ENCODE measurements at regions not wholly inside any gene's neighbourhood (a gene's known extent, or its start where the extent isn't known, plus 50 kb on each side); places are given as distances from the start of the nearest gene placed in this dataset.
"Not testable (repeated sequence)": the region's sequence is repeated elsewhere in the genome, so short reads cannot be mapped to it uniquely, and the experiment has no call there.

DNA sequence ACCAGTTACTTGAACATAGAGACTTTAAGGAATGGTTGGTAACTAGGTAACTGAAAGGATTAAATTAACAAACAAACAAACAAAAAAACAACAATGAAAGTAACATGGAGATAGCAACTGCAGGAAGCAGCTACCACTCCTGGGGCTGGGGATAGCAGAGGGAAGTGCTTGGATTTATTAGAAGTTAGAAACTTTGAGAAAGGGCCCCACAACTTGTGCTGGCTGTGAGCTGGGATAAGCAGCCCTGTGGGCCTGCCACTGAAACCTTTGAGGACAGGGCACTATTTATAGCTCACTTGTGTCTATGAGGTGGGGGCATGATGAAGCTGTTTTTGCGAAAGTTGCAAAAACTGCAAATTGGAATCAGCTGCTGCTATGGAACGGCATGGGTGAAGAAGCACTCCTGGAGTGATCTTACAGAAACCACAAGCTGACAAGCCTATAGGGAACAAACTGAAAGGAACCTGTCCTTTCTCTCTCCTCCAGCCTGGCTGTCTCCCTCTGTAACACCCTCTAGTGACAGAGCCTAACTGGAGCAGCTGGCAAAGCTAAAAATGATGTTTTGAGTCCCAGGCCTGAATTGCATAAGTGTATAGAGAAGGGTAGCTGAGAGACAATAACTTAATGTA is 91.4 kb upstream of the RANBP6 start:
- no peak for FAIRE-seq
- DNase-seq (ENCODE audit: insufficient read length, low spot score) = no peak
- TF ChIP-seq, protein P1, sequence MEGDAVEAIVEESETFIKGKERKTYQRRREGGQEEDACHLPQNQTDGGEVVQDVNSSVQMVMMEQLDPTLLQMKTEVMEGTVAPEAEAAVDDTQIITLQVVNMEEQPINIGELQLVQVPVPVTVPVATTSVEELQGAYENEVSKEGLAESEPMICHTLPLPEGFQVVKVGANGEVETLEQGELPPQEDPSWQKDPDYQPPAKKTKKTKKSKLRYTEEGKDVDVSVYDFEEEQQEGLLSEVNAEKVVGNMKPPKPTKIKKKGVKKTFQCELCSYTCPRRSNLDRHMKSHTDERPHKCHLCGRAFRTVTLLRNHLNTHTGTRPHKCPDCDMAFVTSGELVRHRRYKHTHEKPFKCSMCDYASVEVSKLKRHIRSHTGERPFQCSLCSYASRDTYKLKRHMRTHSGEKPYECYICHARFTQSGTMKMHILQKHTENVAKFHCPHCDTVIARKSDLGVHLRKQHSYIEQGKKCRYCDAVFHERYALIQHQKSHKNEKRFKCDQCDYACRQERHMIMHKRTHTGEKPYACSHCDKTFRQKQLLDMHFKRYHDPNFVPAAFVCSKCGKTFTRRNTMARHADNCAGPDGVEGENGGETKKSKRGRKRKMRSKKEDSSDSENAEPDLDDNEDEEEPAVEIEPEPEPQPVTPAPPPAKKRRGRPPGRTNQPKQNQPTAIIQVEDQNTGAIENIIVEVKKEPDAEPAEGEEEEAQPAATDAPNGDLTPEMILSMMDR (IDR thresholded peaks at IDR 0.05; ENCODE audit: insufficient read depth, missing control alignments) = peak; percentile 6

DNA sequence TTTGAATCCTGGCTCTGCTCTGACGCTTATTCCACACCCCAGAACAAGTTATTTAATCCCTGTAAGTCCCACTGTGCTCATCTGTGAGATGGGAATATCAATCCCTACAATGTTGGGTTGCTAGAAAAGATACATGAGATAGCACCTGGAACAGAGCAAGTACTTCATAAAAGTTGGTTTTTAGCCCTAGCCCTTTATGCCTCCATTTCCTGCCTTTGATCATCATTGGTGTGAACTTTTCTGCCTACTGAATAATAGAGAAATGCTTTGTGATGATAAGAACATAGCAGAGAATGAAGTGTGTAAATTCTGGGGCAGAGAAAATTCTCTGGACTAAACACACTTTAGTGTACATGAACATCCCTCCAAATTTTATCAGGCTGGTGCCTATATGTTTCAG is 90.3 kb upstream of the RANBP6 start:
- TF ChIP-seq, protein P1 (IDR thresholded peaks at IDR 0.05; ENCODE audit: insufficient read depth, missing control alignments) = no peak
- FAIRE-seq (no peak), DNase-seq (ENCODE audit: insufficient read length, low spot score) (no peak)

DNA sequence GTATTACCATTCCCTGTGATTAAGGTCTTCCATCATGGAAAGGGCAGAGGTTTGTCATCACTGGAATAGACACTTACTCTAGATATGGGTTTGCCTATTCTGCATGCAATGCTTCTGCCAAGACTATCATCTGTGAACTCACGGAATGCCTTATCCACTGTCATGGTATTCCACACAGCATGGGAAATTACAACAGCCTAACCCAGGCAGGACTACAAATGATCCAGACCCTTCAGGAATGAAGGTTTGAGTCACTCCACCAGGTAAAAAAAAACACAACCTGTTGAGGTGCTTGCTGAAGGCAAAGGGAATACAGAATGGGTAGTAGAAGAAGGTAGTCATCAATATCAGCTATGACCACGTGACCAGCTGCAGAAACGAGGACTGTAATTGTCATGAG is 89.0 kb upstream of the RANBP6 start:
- DNase-seq (ENCODE audit: insufficient read length, low spot score); FAIRE-seq: not testable (repeated sequence)

DNA sequence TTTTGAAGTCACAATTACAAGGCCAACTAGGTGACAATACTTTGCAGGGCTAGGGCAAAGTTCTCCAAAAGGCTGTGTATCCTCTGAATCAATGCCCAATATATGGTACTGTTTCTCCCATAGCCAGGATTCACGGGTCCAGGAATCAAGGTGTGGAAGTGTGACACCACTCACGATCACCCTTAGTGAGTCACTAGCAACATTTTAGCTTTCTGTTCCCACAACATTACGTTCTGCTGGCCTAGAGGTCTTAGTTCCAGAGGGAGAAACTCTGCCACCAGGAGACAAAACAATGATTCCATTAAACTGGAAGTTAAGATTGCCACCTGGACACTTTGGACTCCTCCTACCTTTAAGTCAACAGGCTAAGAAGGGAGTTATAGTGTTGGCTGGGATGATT is 88.5 kb upstream of the RANBP6 start:
- not testable (repeated sequence) for FAIRE-seq; DNase-seq (ENCODE audit: insufficient read length, low spot score)

DNA sequence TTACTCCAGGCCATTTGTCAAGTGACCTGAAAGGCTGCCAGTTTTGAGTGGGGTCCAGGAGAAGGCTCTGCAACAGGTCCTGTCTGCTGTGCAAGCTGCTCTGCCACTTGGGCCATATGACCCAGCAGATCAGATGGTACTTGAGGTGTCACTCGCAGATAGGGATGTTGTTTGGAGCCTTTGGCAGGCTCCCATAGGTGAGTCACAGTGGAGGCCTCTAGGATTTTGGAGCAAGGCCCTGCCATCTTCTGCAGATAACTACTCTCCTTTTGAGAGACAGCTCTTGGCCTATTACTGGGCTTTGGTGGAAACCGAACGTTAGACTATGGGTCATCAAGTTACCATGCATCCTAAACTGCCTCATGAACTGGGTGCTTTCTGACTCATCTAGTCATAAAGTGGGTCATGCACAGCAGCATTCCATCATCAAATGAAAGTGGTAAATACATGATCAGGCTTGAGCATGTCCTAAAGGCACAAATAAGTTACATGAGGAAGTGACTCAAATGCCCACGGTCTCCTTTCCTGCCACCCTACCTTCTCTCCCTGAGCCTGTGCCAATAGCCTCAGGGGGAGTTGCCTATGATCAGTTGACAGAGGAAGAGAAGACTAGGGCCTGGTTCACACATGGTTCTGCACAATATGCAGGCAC is 87.0 kb upstream of the RANBP6 start:
- DNase-seq (ENCODE audit: insufficient read length, low spot score) = not testable (repeated sequence)

DNA sequence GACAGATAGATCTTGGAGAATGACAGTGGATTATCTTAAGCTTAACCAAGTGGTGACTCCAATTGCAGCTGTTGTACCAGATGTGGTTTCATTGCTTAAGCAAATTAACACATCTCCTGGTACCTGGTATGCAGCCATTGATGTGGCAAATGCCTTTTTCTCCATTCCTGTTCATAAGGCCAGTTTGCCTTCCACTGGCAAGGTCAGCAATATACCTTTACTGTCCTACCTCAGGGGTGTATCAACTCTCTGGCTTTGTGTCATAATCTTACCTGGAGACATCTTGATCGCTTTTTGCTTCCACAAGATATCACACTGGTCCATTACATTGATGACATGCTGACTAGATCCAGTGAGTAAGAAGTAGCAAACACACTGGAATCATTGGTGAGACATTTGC is 86.3 kb upstream of the RANBP6 start:
- not testable (repeated sequence) for FAIRE-seq; DNase-seq (ENCODE audit: insufficient read length, low spot score)

More for the DNA sequence above, 87.0 kb upstream of the RANBP6 start:
- not testable (repeated sequence) for FAIRE-seq

DNA sequence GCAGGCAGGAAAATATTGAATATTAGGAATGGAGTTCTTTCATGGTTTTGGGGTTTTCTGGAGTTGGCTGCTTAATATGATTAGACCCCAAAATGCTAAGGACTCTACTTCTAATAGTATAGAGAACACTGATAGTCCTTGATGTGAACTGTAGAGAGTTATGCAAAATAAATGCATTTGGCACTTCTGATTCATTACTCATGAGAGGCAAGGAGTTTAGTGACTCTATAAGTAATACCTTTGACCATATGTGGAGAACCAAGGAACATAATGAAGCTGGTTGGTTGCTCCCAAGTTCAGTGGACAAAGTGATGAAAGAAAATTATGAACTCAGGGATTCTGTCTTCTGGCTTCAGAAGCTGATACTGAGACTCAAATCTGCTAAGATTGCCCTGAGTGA is 83.9 kb upstream of the RANBP6 start:
- not testable (repeated sequence) for FAIRE-seq; DNase-seq (ENCODE audit: insufficient read length, low spot score)

DNA sequence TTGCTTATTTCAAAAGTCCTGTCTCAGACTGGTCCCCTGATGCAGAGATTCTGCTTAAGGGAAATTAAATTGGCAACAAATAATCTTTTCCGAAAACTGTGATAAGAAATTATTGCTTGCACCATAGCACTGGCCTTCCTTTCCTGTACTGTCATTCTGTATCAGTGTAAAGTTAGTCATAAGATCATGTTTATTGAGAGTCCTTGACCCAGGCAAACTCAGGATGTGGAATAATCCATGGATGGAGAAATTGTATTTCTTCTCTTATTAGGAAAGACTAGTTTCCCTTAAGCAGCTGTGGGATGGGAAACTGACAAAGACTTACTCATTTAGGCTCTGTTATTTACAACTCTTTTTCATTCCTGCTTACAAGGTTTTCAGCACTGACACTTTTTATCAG is 83.0 kb upstream of the RANBP6 start:
- DNase-seq (ENCODE audit: insufficient read length, low spot score) (no peak), FAIRE-seq (no peak)
- TF ChIP-seq, protein P1 (IDR thresholded peaks at IDR 0.05; ENCODE audit: insufficient read depth, missing control alignments) = no peak

DNA sequence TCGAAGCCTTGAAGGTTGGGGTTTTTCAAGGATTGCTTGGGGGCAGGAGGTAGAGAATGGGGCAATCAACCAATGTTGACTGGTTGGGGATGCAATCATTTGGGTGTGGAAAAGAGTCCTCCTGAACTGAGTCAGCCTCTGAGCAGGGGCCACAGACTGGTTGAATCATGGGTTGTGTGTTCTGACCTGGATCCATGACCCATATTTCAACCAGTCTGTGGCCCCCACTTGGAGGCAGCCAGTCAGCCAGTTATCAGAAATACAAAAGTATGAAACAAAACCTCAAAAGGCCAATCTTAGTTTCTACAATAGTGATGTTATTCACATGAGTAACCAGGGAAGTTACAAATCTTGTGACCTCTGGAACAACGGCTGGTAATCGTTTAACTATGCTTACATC is 81.4 kb upstream of the RANBP6 start:
- DNase-seq (ENCODE audit: insufficient read length, low spot score) = no peak
- TF ChIP-seq, protein P1 (IDR thresholded peaks at IDR 0.05; ENCODE audit: insufficient read depth, missing control alignments) = no peak
- FAIRE-seq = no peak
